ENCODE measurements at regions not wholly inside any gene's neighbourhood (a gene's known extent, or its start where the extent isn't known, plus 50 kb on each side); places are given as distances from the start of the nearest gene placed in this dataset.

GRCh38 chr13:47415048-47415447 is 518.2 kb upstream of the HTR2A start:
- dilution Hi-C loops (cut with HindIII; ENCODE audit: low sequenced_read_pairs, unreplicated experiment) (no loop called here), intact Hi-C loops (cut with micrococcal nuclease) (no loop called here), in situ Hi-C loops (cut with MboI; ENCODE audit: low sequenced_read_pairs) (no loop called here)
- Histone ChIP-seq H3K56ac (ENCODE audit: extremely low read depth, insufficient read depth, low read length) (no peak overlapping the region), H2AK9ac (replicated peaks; ENCODE audit: low read depth, low read length, poor library complexity) (no peak overlapping the region), H3K4me3 (ENCODE audit: insufficient read depth, low read depth, low read length) (no peak overlapping the region), H3K14ac (replicated peaks; ENCODE audit: low read depth, low read length) (no peak overlapping the region), H3K23ac (ENCODE audit: low read depth, low read length) (no peak overlapping the region), H3K9me1 (ENCODE audit: insufficient read depth, low read length) (no peaks in the 10 kb centered on the region), H3K9ac (ENCODE audit: low read depth, low read length) (no peak overlapping the region; the same call in 1 of the 2 replicates), H3K18ac (ENCODE audit: low read depth, low read length) (no peak overlapping the region), H2AK5ac (ENCODE audit: low read depth, low read length) (no peak overlapping the region), H2AFZ (replicated peaks; ENCODE audit: low read length, poor library complexity) (no peak overlapping the region), H4K5ac (ENCODE audit: low read depth, low read length) (no peak overlapping the region), H3K9me3 (ENCODE audit: control insufficient read depth, insufficient read depth, low read length) (no peaks in the 10 kb centered on the region), H3K4me1 (ENCODE audit: control insufficient read depth, insufficient read depth, low read length) (no peaks in the 10 kb centered on the region), H3K27ac (ENCODE audit: insufficient read depth, low read length) (no peak overlapping the region), H2BK120ac (ENCODE audit: low read depth, low read length) (no peak overlapping the region), H3K27me3 (ENCODE audit: control insufficient read depth, insufficient read depth, low read length) (no peaks in the 10 kb centered on the region), H3K79me1 (ENCODE audit: low read depth in 1 of 2, low read length in 2 of 2) (no peaks in the 10 kb centered on the region), H4K20me1 (ENCODE audit: insufficient read depth, low read length) (no peaks in the 10 kb centered on the region), H3K4ac (ENCODE audit: low read depth, low read length) (no peak overlapping the region), H3K4me2 (ENCODE audit: low read depth, low read length) (no peak overlapping the region), H2BK5ac (ENCODE audit: low read depth, low read length, poor library complexity, severe bottlenecking) (no peak overlapping the region), H4K91ac (ENCODE audit: insufficient read depth, low read depth, low read length) (no peak overlapping the region), H3K36me3 (ENCODE audit: control insufficient read depth, insufficient read depth, low read length) (no peaks in the 10 kb centered on the region), H2BK15ac (ENCODE audit: low read depth, low read length) (no peak overlapping the region), H4K8ac (ENCODE audit: low read depth in 2 of 2, low read length in 2 of 2) (no peak overlapping the region), H2BK20ac (ENCODE audit: low read depth, low read length) (no peak overlapping the region)
- DNase-seq: no peak
- no TSS peak for BruUV-seq (replicated peaks)
- TF ChIP-seq FOS (IDR thresholded peaks at IDR 0.05; ENCODE audit: low read depth, low read length) (no peak), CEBPB (IDR thresholded peaks at IDR 0.05; ENCODE audit: low read depth, low read length) (peak; percentile 29; the same call in 1 of the 2 replicates), MAZ (IDR thresholded peaks at IDR 0.05; ENCODE audit: borderline replicate concordance, low read depth, low read length) (no peak), USF2 (IDR thresholded peaks at IDR 0.05; ENCODE audit: low read depth, low read length) (no peak)
- WGBS, 2 experiments (ENCODE audit: extremely low coverage in 2 of 2, insufficient read length in 1 of 2): no CpG with 5 or more reads among the region's 4 CpGs
- ChIA-PET POLR2A (ENCODE audit: unreplicated experiment) (no interaction called here), CTCF (interaction anchor here (0.6 kb wide), 1 partner anchor 52 kb away, joined by 4 read pairs; no protein-coding TSS in a partner anchor)
- ATAC-seq (ENCODE audit: low read depth): no peak
